Osteocyte (in vitro differentiated cells): ENCODE measurements at regions not wholly inside any gene's neighbourhood (a gene's known extent, or its start where the extent isn't known, plus 50 kb on each side); places are given as distances from the start of the nearest gene placed in this dataset.
"Not testable (repeated sequence)": the region's sequence is repeated elsewhere in the genome, so short reads cannot be mapped to it uniquely, and the experiment has no call there.

ENCODE experiments used
- DNase-seq: peaks from one replicate; pipeline ENCODE4 v3.0.0; 2021; ENCODE audit warnings: mixed read lengths; ENCODE audit not compliant: unreplicated experiment; ENCODE audit errors: extremely low spot score
- H3K27ac Mint-ChIP-seq: one replicate; pipeline ENCODE4 v1.8.0; 2021; ENCODE audit warnings: mild to moderate bottlenecking, mixed read lengths; ENCODE audit not compliant: unreplicated experiment
- H3K27me3 Mint-ChIP-seq: one replicate; pipeline ENCODE4 v1.8.0; 2021; ENCODE audit warnings: mixed read lengths; ENCODE audit not compliant: unreplicated experiment
- H3K36me3 Mint-ChIP-seq: one replicate; pipeline ENCODE4 v1.8.0; 2021; ENCODE audit warnings: mixed read lengths; ENCODE audit not compliant: unreplicated experiment
- H3K4me1 Mint-ChIP-seq: one replicate; pipeline ENCODE4 v1.8.0; 2021; ENCODE audit warnings: mixed read lengths; ENCODE audit not compliant: unreplicated experiment
- H3K4me3 Mint-ChIP-seq: one replicate; pipeline ENCODE4 v1.8.0; 2021; ENCODE audit warnings: mild to moderate bottlenecking, moderate library complexity, mixed read lengths; ENCODE audit not compliant: unreplicated experiment
- H3K9me3 Mint-ChIP-seq: one replicate; pipeline ENCODE4 v1.8.0; 2021; ENCODE audit warnings: mixed read lengths; ENCODE audit not compliant: unreplicated experiment
- CTCF ChIP-seq: fragments of 200-600 bp; sonication (generic); IDR thresholded peaks from 2 replicates; pipeline ENCODE4 v1.5.0; 2021; ENCODE audit warnings: antibody characterized with exemption, mild to moderate bottlenecking, moderate library complexity

- H3K27me3 Mint-ChIP-seq, result no peaks in the 10 kb centered on the region
- H3K4me1 Mint-ChIP-seq, result peaks cover 20% of the 10 kb centered on the region
- TF ChIP-seq CTCF, result no peak
- DNase-seq, result no peak
- H3K4me3 Mint-ChIP-seq, result no peak overlapping the region
- no peak overlapping the region for H3K27ac Mint-ChIP-seq
- no peaks in the 10 kb centered on the region for H3K36me3 Mint-ChIP-seq
- H3K9me3 Mint-ChIP-seq, result no peaks in the 10 kb centered on the region
Measured at GRCh38 chr17:36850790-36851189, 86.5 kb upstream of the LHX1 start.

GRCh38 chr17:36851250-36851649 is 86.0 kb upstream of the LHX1 start:
- Mint-ChIP-seq H3K27me3 (no peaks in the 10 kb centered on the region), H3K36me3 (no peaks in the 10 kb centered on the region), H3K27ac (no peak overlapping the region)

GRCh38 chr17:36852478-36852877 is 84.8 kb upstream of the LHX1 start:
- H3K4me1 Mint-ChIP-seq, result peaks cover 20% of the 10 kb centered on the region
- not testable (repeated sequence) for H3K27me3 Mint-ChIP-seq, H3K27ac Mint-ChIP-seq, H3K36me3 Mint-ChIP-seq, DNase-seq, H3K9me3 Mint-ChIP-seq, H3K4me3 Mint-ChIP-seq

More at GRCh38 chr17:36851250-36851649, 86.0 kb upstream of the LHX1 start:
- Mint-ChIP-seq H3K4me3 (no peak overlapping the region), H3K4me1 (peaks cover 20% of the 10 kb centered on the region), H3K9me3 (no peaks in the 10 kb centered on the region)
- DNase-seq, result no peak
- no peak for TF ChIP-seq CTCF

GRCh38 chr17:36854982-36855381 is 82.3 kb upstream of the LHX1 start:
- no peak for TF ChIP-seq CTCF
- no peaks in the 10 kb centered on the region for H3K9me3 Mint-ChIP-seq
- no peak overlapping the region for H3K27ac Mint-ChIP-seq
- no peaks in the 10 kb centered on the region for H3K36me3 Mint-ChIP-seq
- H3K4me1 Mint-ChIP-seq, result peaks cover 16% of the 10 kb centered on the region
- no peak overlapping the region for H3K4me3 Mint-ChIP-seq
- H3K27me3 Mint-ChIP-seq, result no peaks in the 10 kb centered on the region
- no peak for DNase-seq

- H3K27me3 Mint-ChIP-seq, result no peaks in the 10 kb centered on the region
- TF ChIP-seq CTCF, result no peak
- H3K36me3 Mint-ChIP-seq, result no peaks in the 10 kb centered on the region
- H3K9me3 Mint-ChIP-seq, result no peaks in the 10 kb centered on the region
- H3K4me3 Mint-ChIP-seq, result no peak overlapping the region
- H3K27ac Mint-ChIP-seq, result no peak overlapping the region
- no peak for DNase-seq
- H3K4me1 Mint-ChIP-seq, result peaks cover 12% of the 10 kb centered on the region
Measured at GRCh38 chr17:36855459-36855858, 81.8 kb upstream of the LHX1 start.

GRCh38 chr17:36856222-36856621 is 81.1 kb upstream of the LHX1 start:
- H3K36me3 Mint-ChIP-seq, result no peaks in the 10 kb centered on the region
- no peaks in the 10 kb centered on the region for H3K27me3 Mint-ChIP-seq
- no peaks in the 10 kb centered on the region for H3K9me3 Mint-ChIP-seq
- TF ChIP-seq CTCF, result no peak
- peaks cover 5% of the 10 kb centered on the region for H3K4me1 Mint-ChIP-seq
- no peak overlapping the region for H3K27ac Mint-ChIP-seq
- H3K4me3 Mint-ChIP-seq, result no peak overlapping the region
- DNase-seq, result no peak
